ENCODE measurements at regions not wholly inside any gene's neighbourhood (a gene's known extent, or its start where the extent isn't known, plus 50 kb on each side); places are given as distances from the start of the nearest gene placed in this dataset.
"Not testable (repeated sequence)": the region's sequence is repeated elsewhere in the genome, so short reads cannot be mapped to it uniquely, and the experiment has no call there.

DNA sequence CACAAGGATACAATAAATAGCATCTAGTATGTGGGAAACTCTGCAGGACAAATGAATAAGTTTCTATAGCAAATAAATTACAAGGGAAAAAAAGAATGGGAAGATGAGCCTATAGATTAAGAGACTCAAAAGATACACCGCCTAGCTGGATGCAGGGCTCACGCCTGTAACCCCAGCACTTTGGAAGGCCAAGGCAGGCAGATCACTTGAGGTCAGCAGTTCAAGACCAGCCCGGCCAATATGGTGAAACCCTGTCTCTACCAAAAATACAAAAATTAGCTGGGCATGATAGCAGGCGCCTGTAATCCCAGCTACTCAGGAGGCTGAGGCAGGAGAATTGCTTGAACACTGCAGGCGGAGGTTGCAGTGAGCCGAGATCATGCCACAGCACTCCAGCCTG is 95.1 kb upstream of the BARHL2 start:
- DNase-seq (ENCODE audit: low spot score); H3K4me3 Mint-ChIP-seq; H3K9me3 Mint-ChIP-seq; H3K27ac Mint-ChIP-seq; H3K36me3 Mint-ChIP-seq (ENCODE audit: low read depth); H3K27me3 Mint-ChIP-seq (ENCODE audit: low read depth); H3K4me1 Mint-ChIP-seq (ENCODE audit: low read depth): not testable (repeated sequence)

DNA sequence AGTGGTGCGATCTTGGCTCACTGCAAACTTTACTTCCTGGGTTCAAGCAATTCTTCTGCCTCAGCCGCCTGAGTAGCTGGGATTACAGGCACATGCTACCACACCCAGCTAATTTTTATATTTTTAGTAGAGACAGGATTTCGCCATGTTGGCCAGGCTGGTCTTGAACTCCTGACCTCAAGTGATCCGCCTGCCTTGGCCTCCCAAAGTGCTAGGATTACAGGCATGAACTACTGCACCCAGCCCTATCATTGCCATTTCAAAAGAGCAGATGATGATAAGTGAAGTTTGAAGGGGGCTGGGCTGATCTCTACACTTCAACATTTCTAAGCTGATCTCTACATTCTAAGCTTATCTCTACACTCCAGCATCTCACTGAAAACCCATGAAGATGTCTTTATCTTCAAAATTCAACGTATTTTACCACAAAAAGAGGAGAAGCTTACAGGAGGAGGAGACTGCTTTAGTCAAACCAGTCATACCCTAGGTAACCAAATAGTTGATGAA is 94.4 kb upstream of the BARHL2 start:
- H3K4me3 Mint-ChIP-seq; H3K27ac Mint-ChIP-seq; H3K9me3 Mint-ChIP-seq; H3K4me1 Mint-ChIP-seq (ENCODE audit: low read depth); DNase-seq (ENCODE audit: low spot score); H3K27me3 Mint-ChIP-seq (ENCODE audit: low read depth); H3K36me3 Mint-ChIP-seq (ENCODE audit: low read depth): not testable (repeated sequence)

DNA sequence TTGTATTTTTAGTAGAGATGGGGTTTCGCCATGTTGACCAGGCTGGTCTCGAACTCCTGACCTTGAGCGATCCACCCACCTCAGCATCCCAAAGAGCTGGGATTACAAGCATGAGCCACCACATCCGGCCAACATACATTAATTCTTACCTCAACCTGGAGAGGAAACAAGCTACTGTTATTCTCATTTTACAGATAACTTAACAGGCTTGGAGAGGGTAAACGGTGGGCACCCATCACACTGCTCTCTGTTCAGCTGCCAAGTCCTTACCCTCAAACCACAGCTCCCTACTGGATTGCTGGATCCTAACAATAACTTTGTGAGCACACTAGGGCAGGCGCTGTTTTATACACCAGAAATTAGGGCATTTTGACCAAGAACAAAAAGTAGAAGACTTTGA is 93.6 kb upstream of the BARHL2 start:
- DNase-seq (ENCODE audit: low spot score) = no peak
- Mint-ChIP-seq H3K9me3 (no peaks in the 10 kb centered on the region), H3K36me3 (ENCODE audit: low read depth) (no peaks in the 10 kb centered on the region), H3K27me3 (ENCODE audit: low read depth) (no peaks in the 10 kb centered on the region), H3K27ac (no peak overlapping the region), H3K4me1 (ENCODE audit: low read depth) (no peaks in the 10 kb centered on the region), H3K4me3 (no peak overlapping the region)

DNA sequence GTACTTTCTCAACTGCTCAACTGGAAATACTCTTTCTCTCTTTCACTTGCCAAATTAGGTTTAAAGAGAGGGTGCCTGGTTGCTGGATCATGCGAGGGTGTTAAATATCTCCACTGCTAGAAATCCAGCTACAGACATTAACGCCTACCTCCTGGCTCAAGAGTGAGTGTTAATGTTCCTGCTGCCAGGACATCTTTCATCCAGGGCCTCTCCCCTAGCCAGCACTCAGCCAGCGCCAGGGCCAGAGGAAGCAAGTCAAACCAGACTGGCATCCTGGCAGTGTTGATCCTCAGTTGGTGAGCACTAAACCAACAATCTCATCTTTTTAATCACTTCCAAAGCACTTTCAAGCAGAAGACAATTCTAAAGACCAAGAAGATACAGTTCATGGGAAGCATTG is 92.9 kb upstream of the BARHL2 start:
- H3K4me3 Mint-ChIP-seq = no peak overlapping the region
- no peaks in the 10 kb centered on the region for H3K36me3 Mint-ChIP-seq (ENCODE audit: low read depth)
- DNase-seq (ENCODE audit: low spot score) = no peak
- H3K27me3 Mint-ChIP-seq (ENCODE audit: low read depth) = no peaks in the 10 kb centered on the region
- no peak overlapping the region for H3K27ac Mint-ChIP-seq
- H3K9me3 Mint-ChIP-seq = no peaks in the 10 kb centered on the region
- H3K4me1 Mint-ChIP-seq (ENCODE audit: low read depth) = no peaks in the 10 kb centered on the region

DNA sequence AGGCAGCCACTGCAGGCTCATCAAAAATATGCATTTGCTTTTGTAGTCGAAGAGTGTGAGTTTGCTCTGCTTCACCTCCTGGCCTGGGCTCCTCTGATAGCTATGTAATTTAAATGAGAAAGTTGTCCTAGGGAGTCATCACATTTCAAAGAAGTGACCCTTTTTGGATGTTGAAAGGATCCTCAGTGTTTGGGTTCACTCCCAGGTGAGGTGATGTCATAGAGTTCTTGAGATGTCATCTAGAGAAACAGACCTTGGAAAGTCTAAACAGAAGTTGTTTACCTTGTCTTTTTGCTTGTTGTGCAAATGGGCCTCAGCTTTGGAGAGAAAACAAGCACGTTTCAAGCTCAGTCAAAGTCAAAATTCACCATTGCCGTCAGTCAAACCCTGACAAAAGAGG is 92.0 kb upstream of the BARHL2 start:
- Mint-ChIP-seq H3K27me3 (ENCODE audit: low read depth) (no peaks in the 10 kb centered on the region), H3K36me3 (ENCODE audit: low read depth) (no peaks in the 10 kb centered on the region), H3K27ac (no peak overlapping the region), H3K4me1 (ENCODE audit: low read depth) (no peaks in the 10 kb centered on the region), H3K4me3 (no peak overlapping the region), H3K9me3 (no peaks in the 10 kb centered on the region)
- no peak for DNase-seq (ENCODE audit: low spot score)

DNA sequence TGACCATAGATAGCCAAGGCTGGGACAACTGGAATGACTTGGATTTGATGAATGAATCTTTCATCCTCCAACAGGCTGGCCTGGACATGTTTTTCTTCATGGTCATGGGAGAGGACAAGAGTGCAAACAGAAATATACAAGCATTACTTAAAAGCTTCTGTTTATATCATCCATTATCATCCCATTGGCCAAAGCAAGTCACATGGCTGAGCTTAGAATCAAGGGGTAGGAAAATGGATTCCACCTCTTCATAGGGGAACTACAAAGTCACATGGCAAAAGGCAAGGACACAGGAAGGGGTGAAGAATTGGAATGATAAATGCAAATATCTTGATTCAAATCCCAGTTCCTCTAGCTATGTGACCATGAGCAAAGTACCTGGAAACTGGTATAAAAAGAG is 90.2 kb upstream of the BARHL2 start:
- no peak for DNase-seq (ENCODE audit: low spot score)
- Mint-ChIP-seq H3K4me1 (ENCODE audit: low read depth) (no peaks in the 10 kb centered on the region), H3K27ac (no peak overlapping the region), H3K27me3 (ENCODE audit: low read depth) (peaks cover 5% of the 10 kb centered on the region), H3K36me3 (ENCODE audit: low read depth) (no peaks in the 10 kb centered on the region), H3K9me3 (no peaks in the 10 kb centered on the region), H3K4me3 (no peak overlapping the region)

DNA sequence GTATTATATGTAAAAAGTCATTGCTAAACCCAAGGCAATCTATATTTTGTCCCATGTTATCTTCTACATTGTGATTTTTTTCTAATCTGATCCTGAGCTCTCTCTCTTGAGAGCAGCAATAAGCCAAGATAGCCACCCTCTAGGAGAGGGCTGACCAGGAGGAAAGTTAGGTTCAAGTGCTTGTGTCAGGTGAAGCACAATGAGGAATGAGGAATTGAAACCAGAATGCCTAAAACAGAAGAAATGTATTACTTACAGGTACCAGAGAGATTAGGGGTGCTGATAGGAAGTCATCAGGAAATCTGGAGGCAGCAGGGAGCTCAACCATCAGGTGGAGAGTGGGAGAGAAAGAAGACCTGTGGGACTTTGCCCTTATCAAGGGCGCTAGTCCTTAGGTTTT is 85.5 kb upstream of the BARHL2 start:
- Mint-ChIP-seq H3K27ac (no peak overlapping the region), H3K36me3 (ENCODE audit: low read depth) (no peaks in the 10 kb centered on the region), H3K27me3 (ENCODE audit: low read depth) (peaks cover 10% of the 10 kb centered on the region), H3K4me3 (no peak overlapping the region), H3K4me1 (ENCODE audit: low read depth) (no peaks in the 10 kb centered on the region), H3K9me3 (no peaks in the 10 kb centered on the region)
- no peak for DNase-seq (ENCODE audit: low spot score)

DNA sequence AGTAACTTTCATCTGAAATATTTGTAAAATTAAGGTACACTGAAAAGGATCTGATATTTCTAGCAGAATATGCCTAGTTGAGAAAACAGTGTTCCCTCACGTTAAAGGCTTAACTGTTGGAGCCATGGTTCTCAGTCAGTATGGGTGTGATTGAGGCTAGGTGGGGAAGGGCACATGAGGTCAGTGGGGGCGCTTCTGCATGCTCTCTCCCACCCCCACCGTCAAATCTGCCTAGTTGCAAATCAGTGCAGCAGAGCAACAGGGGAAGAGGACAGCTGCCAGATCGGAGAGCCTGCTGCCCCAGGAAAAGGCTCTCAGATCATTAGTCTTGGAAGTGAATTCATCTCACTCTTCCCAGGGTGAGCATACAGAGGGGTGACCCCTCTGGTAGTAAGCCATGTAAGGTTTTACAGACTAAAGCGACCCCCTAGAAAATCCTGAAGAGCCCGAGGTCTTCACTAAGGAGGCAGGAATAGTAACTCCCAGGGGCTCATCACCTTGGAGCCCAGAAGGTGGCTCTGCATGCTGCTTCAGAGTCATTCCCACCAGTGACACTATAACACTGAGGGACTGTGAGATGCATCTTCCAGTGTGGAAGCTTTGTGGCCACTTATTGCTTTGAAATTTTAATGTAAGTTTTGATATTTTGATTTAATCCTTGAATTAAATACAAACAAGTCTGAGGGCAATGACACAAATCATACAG is 83.1 kb upstream of the BARHL2 start:
- Mint-ChIP-seq H3K27me3 (ENCODE audit: low read depth) (peaks cover 10% of the 10 kb centered on the region), H3K27ac (no peak overlapping the region)

DNA sequence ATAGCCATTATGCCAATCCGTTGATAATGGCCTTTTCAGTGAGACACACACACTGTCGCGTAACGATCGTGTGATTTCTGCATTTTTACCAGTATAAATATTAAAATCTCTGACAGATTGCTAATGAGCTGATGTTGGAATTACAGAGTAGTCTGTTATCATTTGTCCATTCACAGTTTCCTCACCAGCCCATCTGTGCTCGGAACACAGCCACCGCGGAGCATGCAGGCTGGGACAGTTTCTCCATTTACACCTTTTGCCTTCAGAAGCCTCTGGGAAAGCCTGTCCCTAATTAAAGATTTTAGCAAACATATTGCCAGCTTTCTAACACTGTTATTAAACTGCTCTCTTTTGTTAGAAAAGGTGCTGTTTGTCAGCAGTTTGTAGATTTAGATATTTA is 82.2 kb upstream of the BARHL2 start:
- Mint-ChIP-seq H3K36me3 (ENCODE audit: low read depth) (no peaks in the 10 kb centered on the region), H3K9me3 (no peaks in the 10 kb centered on the region), H3K27me3 (ENCODE audit: low read depth) (peaks cover 10% of the 10 kb centered on the region), H3K4me3 (no peak overlapping the region), H3K4me1 (ENCODE audit: low read depth) (no peaks in the 10 kb centered on the region), H3K27ac (no peak overlapping the region)
- no peak for DNase-seq (ENCODE audit: low spot score)

More for the DNA sequence above, 83.1 kb upstream of the BARHL2 start:
- no peak for DNase-seq (ENCODE audit: low spot score)
- Mint-ChIP-seq H3K9me3 (no peaks in the 10 kb centered on the region), H3K36me3 (ENCODE audit: low read depth) (no peaks in the 10 kb centered on the region), H3K4me3 (no peak overlapping the region), H3K4me1 (ENCODE audit: low read depth) (no peaks in the 10 kb centered on the region)

DNA sequence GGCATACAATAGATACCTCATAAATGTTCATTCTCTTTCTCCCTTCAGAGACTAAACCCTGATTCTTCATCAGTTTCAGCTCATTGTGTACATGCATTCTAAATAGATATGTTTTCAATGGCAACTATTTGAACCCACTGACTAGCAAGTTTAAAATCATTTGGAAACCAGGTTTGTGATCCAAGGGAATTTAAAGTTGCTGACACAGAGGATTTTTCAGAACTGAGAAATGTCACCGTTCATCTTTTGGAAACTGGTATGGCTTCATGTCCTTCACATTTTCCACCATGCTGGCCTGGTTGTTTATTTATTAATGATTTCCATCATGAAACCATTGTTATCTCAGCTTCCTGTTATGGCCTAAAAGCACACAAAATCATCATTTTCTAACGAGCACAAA is 81.8 kb upstream of the BARHL2 start:
- no peaks in the 10 kb centered on the region for H3K9me3 Mint-ChIP-seq
- DNase-seq (ENCODE audit: low spot score) = no peak
- peaks cover 11% of the 10 kb centered on the region for H3K27me3 Mint-ChIP-seq (ENCODE audit: low read depth)
- no peak overlapping the region for H3K4me3 Mint-ChIP-seq
- no peak overlapping the region for H3K27ac Mint-ChIP-seq
- H3K4me1 Mint-ChIP-seq (ENCODE audit: low read depth) = no peaks in the 10 kb centered on the region
- no peaks in the 10 kb centered on the region for H3K36me3 Mint-ChIP-seq (ENCODE audit: low read depth)

DNA sequence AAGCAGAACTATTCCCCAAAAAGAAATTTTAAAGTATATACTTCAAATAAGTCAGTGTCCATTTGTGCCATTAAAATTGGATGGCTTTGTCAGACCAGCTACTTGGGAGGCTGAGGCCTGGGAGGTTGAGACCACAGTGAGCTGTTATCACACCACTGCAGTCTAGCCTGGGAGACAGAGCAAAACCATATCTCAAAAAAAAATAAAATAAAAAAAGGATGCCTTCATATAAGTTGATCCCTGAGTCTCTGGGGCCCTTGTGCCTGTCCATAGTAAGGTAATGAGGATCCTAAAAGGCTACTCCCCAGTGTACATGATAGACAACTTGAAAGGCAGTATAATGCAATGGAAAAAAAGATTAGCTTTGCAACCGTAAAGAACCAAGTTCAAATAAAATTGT is 81.2 kb upstream of the BARHL2 start:
- no peak overlapping the region for H3K27ac Mint-ChIP-seq
- peaks cover 7% of the 10 kb centered on the region for H3K27me3 Mint-ChIP-seq (ENCODE audit: low read depth)
- no peak overlapping the region for H3K4me3 Mint-ChIP-seq
- no peaks in the 10 kb centered on the region for H3K36me3 Mint-ChIP-seq (ENCODE audit: low read depth)
- DNase-seq (ENCODE audit: low spot score) = no peak
- H3K9me3 Mint-ChIP-seq = no peaks in the 10 kb centered on the region
- no peaks in the 10 kb centered on the region for H3K4me1 Mint-ChIP-seq (ENCODE audit: low read depth)

DNA sequence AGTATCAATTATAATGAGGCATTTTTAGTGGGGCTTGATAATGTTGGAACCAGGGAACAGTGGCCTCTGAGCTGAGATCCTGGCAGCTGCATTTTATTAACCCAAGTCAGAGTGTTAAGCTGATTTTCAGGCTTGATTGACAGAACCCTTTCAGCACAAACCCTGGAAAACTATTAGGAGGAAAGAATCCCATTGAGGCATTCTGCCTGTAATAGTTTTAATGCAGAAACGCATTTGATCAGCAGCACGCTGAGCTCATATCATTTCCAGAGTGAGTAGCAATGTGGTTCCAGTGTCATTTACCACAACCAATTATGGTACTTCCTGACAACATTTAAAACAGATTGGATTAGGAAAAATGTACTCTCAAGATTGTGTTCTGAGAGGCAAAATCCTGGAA is 78.3 kb upstream of the BARHL2 start:
- Mint-ChIP-seq H3K4me1 (ENCODE audit: low read depth) (no peaks in the 10 kb centered on the region), H3K4me3 (no peak overlapping the region), H3K27me3 (ENCODE audit: low read depth) (peaks cover 3% of the 10 kb centered on the region), H3K27ac (no peak overlapping the region), H3K9me3 (peaks cover under 1% of the 10 kb centered on the region), H3K36me3 (ENCODE audit: low read depth) (no peaks in the 10 kb centered on the region)
- no peak for DNase-seq (ENCODE audit: low spot score)

DNA sequence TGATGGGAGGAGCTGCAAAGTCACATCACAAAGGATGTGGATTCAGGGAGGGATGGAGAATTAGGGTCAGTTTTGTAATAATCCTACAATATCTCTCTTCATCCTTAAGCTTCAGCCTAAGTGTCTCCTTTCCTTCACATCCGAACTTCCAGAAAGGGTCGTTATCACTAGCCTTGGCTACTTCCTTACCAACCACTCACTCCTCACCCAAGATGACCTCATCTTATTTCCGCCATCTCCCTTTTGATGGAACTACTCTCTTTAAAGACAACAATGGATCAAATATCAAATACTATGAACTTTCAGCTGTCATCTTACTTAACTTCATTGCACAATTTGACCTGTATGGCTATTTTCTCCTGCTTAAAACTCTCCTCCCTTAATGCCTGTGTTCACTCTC is 69.6 kb upstream of the BARHL2 start:
- peaks cover 7% of the 10 kb centered on the region for H3K9me3 Mint-ChIP-seq
- H3K4me1 Mint-ChIP-seq (ENCODE audit: low read depth) = no peaks in the 10 kb centered on the region
- no peak overlapping the region for H3K27ac Mint-ChIP-seq
- H3K27me3 Mint-ChIP-seq (ENCODE audit: low read depth) = no peaks in the 10 kb centered on the region
- DNase-seq (ENCODE audit: low spot score) = no peak
- no peaks in the 10 kb centered on the region for H3K36me3 Mint-ChIP-seq (ENCODE audit: low read depth)
- H3K4me3 Mint-ChIP-seq = no peak overlapping the region

DNA sequence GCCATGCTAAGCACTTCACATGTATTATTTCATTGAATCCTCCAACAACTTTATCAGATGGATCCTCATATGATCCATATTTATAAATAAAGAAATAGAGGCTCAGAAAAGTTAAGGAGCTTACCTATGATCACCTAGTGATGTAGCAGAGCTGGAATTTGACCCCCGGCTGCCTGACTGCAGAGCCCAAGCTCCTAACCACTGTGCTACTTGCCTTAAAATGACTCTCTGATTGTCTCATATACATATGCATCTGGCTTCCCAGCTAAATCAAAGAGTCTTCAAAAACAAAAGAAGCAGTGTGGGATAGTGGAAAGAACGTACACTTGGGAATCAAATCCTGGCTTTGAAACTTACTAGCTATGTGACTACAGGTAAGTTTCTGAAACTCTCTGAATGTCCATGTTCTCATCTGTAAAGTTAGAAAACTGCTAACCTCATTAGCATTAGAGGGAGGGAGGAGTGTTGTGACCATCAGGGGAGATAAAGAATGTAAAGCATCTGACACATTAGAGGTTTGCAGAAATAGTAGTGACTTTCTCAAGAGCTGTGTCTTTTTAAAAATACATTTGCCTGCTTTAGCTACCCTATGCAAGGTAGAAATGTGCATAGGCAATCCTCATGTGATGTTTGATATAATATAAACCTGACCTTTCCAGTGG is 67.2 kb upstream of the BARHL2 start:
- no peaks in the 10 kb centered on the region for H3K36me3 Mint-ChIP-seq (ENCODE audit: low read depth)
- H3K27ac Mint-ChIP-seq = no peak overlapping the region
- no peak overlapping the region for H3K4me3 Mint-ChIP-seq
- no peak for DNase-seq (ENCODE audit: low spot score)
- H3K27me3 Mint-ChIP-seq (ENCODE audit: low read depth) = no peaks in the 10 kb centered on the region
- no peaks in the 10 kb centered on the region for H3K4me1 Mint-ChIP-seq (ENCODE audit: low read depth)
- no peaks in the 10 kb centered on the region for H3K9me3 Mint-ChIP-seq

DNA sequence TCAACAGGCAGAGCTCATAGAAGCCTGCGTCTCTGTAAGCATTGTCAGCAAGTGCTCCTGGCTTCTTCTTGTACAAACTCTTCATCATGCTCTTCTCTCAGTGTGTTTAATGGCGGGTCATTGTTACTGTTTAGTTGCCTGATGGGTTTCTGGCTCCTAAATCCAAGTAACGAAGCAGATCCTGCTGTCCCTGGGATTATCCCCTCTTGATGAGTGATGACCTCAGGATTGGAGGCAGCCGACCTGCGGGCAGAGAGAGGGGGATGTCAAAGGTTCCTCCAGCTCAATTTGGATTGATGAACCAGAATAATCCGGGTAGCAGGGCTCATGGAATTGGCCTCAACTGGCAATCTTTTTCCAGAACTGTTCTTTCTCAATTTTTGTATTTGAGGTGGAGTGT is 66.1 kb upstream of the BARHL2 start:
- no peaks in the 10 kb centered on the region for H3K4me1 Mint-ChIP-seq (ENCODE audit: low read depth)
- no peaks in the 10 kb centered on the region for H3K27me3 Mint-ChIP-seq (ENCODE audit: low read depth)
- H3K36me3 Mint-ChIP-seq (ENCODE audit: low read depth) = no peaks in the 10 kb centered on the region
- DNase-seq (ENCODE audit: low spot score) = no peak
- no peaks in the 10 kb centered on the region for H3K9me3 Mint-ChIP-seq
- no peak overlapping the region for H3K4me3 Mint-ChIP-seq
- no peak overlapping the region for H3K27ac Mint-ChIP-seq

All from T-helper 2 cell treated with Interferon-gamma antibody and Interleukin-4, amounts not matched to agents 5 μg/mL and 100 μg/mL, for 36 hours (primary cell).